A673 (cell line): ENCODE measurements at regions not wholly inside any gene's neighbourhood (a gene's known extent, or its start where the extent isn't known, plus 50 kb on each side); places are given as distances from the start of the nearest gene placed in this dataset.

Experiments
- EZH2 ChIP-seq: fragments of 200-600 bp; sonication (generic); IDR thresholded peaks from 2 replicates; pipeline ENCODE4 v1.6.1; 2017; ENCODE audit warnings: borderline replicate concordance, low read depth, mild to moderate bottlenecking, mixed read lengths, antibody characterized with exemption, low read length; ENCODE audit not compliant: poor library complexity, severe bottlenecking
- TF ChIP-seq, protein P1 (sequence below): fragments of 300-800, 200-600 bp; sonication (generic); conservative IDR thresholded peaks from 2 replicates; pipeline ENCODE4 v1.5.1; 2017; ENCODE audit warnings: low read depth, mild to moderate bottlenecking, antibody characterized with exemption, low read length, moderate library complexity, mixed read lengths

DNA sequence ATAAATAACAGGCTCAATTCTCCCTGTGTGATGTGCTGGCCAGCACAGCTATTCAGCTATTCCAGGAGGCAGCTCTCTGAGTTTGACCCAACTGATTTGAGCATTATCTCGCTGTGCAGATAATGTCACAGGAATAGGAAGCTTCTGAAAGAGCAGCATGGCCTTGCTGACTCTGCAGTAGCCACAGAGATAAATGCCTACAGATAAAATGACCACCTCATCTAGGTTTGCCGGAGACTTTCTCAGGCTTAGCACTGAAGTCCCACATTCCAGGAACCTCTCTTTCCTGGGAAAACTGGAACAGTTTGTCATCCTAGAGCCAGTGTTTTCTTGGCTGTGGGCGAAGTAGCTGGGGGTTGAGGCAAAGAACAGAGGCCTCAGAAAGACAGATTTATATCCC lies 98.9 kb downstream of the MRPL39 start:
- no peak for TF ChIP-seq EZH2
- TF ChIP-seq, protein P1, sequence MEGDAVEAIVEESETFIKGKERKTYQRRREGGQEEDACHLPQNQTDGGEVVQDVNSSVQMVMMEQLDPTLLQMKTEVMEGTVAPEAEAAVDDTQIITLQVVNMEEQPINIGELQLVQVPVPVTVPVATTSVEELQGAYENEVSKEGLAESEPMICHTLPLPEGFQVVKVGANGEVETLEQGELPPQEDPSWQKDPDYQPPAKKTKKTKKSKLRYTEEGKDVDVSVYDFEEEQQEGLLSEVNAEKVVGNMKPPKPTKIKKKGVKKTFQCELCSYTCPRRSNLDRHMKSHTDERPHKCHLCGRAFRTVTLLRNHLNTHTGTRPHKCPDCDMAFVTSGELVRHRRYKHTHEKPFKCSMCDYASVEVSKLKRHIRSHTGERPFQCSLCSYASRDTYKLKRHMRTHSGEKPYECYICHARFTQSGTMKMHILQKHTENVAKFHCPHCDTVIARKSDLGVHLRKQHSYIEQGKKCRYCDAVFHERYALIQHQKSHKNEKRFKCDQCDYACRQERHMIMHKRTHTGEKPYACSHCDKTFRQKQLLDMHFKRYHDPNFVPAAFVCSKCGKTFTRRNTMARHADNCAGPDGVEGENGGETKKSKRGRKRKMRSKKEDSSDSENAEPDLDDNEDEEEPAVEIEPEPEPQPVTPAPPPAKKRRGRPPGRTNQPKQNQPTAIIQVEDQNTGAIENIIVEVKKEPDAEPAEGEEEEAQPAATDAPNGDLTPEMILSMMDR: no peak
